Endodermal cell (in vitro differentiated cells): ENCODE measurements at regions not wholly inside any gene's neighbourhood (a gene's known extent, or its start where the extent isn't known, plus 50 kb on each side); places are given as distances from the start of the nearest gene placed in this dataset.

Source experiments
- DNase-seq: peaks from one replicate; pipeline ENCODE4 v3.0.0-alpha.2; 2017
- H3K27ac ChIP-seq: 2 replicates; pipeline ENCODE4 v1.5.1; 2013; ENCODE audit warnings: mild to moderate bottlenecking, low read depth, low read length, moderate library complexity
- H3K27me3 ChIP-seq: 2 replicates; pipeline ENCODE4 v1.6.1; 2013; ENCODE audit warnings: mild to moderate bottlenecking, low read length, moderate library complexity; ENCODE audit not compliant: insufficient read depth, control insufficient read depth, poor library complexity, severe bottlenecking
- H3K36me3 ChIP-seq: 2 replicates; pipeline ENCODE4 v1.7.0; 2013; ENCODE audit warnings: mild to moderate bottlenecking, low read length, moderate library complexity; ENCODE audit not compliant: control insufficient read depth, insufficient read depth
- H3K4me1 ChIP-seq: one replicate; pipeline ENCODE4 v1.7.0; 2013; ENCODE audit warnings: low read length; ENCODE audit not compliant: control insufficient read depth, insufficient read depth
- H3K4me3 ChIP-seq: 2 replicates; pipeline ENCODE4 v1.5.1; 2013; ENCODE audit warnings: mild to moderate bottlenecking, low read length, moderate library complexity
- H3K9ac ChIP-seq: 2 replicates; pipeline ENCODE4 v1.6.1; 2013; ENCODE audit warnings: mild to moderate bottlenecking, low read length, moderate library complexity; ENCODE audit not compliant: poor library complexity, severe bottlenecking; ENCODE audit errors: extremely low read depth
- H3K9me3 ChIP-seq: 2 replicates; pipeline ENCODE4 v1.6.1; 2013; ENCODE audit warnings: mild to moderate bottlenecking, low read length, moderate library complexity; ENCODE audit not compliant: control insufficient read depth
- H3K27ac Mint-ChIP-seq: 2 replicates; pipeline ENCODE4 v1.8.0; 2020; ENCODE audit warnings: mixed read lengths
- H3K27me3 Mint-ChIP-seq: 2 replicates; pipeline ENCODE4 v1.8.0; 2021; ENCODE audit warnings: mild to moderate bottlenecking, mixed read lengths; ENCODE audit not compliant: insufficient read depth
- H3K36me3 Mint-ChIP-seq: 2 replicates; pipeline ENCODE4 v1.8.0; 2020; ENCODE audit warnings: low read depth, mixed read lengths
- H3K4me1 Mint-ChIP-seq: 2 replicates; pipeline ENCODE4 v1.8.0; 2020; ENCODE audit warnings: mixed read lengths
- H3K4me3 Mint-ChIP-seq: 2 replicates; pipeline ENCODE4 v1.8.0; 2020; ENCODE audit warnings: mild to moderate bottlenecking, moderate library complexity, mixed read lengths
- H3K9me3 Mint-ChIP-seq: 2 replicates; pipeline ENCODE4 v1.8.0; 2020; ENCODE audit warnings: mild to moderate bottlenecking, mixed read lengths
- CTCF ChIP-seq: fragments of 200-600 bp; sonication (generic); conservative IDR thresholded peaks from 2 replicates; pipeline ENCODE4 v1.5.0; 2021; ENCODE audit warnings: antibody characterized with exemption, mild to moderate bottlenecking
- WGBS, 2 experiments: methylation state at CpG; one replicate each; pipeline versions ENCODE4 v1.1.5 to v1.1.7; 2013; ENCODE audit warnings: missing lambda C conversion rate in 2 of 2, mixed read lengths in 1 of 2; ENCODE audit not compliant: insufficient coverage in 1 of 2, insufficient read length in 1 of 2; 5-methylcytosine and 5-hydroxymethylcytosine counted together

- DNase-seq, result no peak
- no peaks in the 10 kb centered on the region for H3K4me1 ChIP-seq
Observed at GRCh38 chr6:169997930-169998218, 246.5 kb downstream of the ERMARD start.

GRCh38 chr6:169997187-169997929 is 245.9 kb downstream of the ERMARD start:
- H3K9me3 ChIP-seq, result peaks cover 9% of the 10 kb centered on the region
- no peaks in the 10 kb centered on the region for H3K36me3 ChIP-seq
- H3K9me3 Mint-ChIP-seq, result peaks cover 30% of the 10 kb centered on the region
- H3K9ac ChIP-seq, result no peak overlapping the region
- no peak overlapping the region for H3K4me3 Mint-ChIP-seq
- H3K27me3 Mint-ChIP-seq, result no peaks in the 10 kb centered on the region
- no peaks in the 10 kb centered on the region for H3K27me3 ChIP-seq
- DNase-seq, result peak; percentile 37
- no peak for TF ChIP-seq CTCF
- no peaks in the 10 kb centered on the region for H3K4me1 ChIP-seq
- no peak overlapping the region for H3K27ac Mint-ChIP-seq
- no peak overlapping the region for H3K27ac ChIP-seq
- WGBS, 2 experiments, result 93 to 96% methylated on average over 8 to 11 of the region's 11 CpGs
- no peak overlapping the region for H3K4me3 ChIP-seq
- no peaks in the 10 kb centered on the region for H3K4me1 Mint-ChIP-seq
- H3K36me3 Mint-ChIP-seq, result peaks cover 8% of the 10 kb centered on the region

More at GRCh38 chr6:169997930-169998218, 246.5 kb downstream of the ERMARD start:
- H3K9ac ChIP-seq, result no peak overlapping the region
- H3K27me3 ChIP-seq, result no peaks in the 10 kb centered on the region
- Mint-ChIP-seq H3K36me3 (peaks cover 10% of the 10 kb centered on the region), H3K9me3 (peaks cover 35% of the 10 kb centered on the region), H3K4me3 (no peak overlapping the region), H3K4me1 (no peaks in the 10 kb centered on the region), H3K27me3 (no peaks in the 10 kb centered on the region), H3K27ac (no peak overlapping the region)
- no peaks in the 10 kb centered on the region for H3K36me3 ChIP-seq
- H3K4me3 ChIP-seq, result no peak overlapping the region
- 79 to 100% methylated on average over 1 to 7 of the region's 7 CpGs for WGBS, 2 experiments
- H3K27ac ChIP-seq, result no peak overlapping the region
- peaks cover 14% of the 10 kb centered on the region for H3K9me3 ChIP-seq
- no peak for TF ChIP-seq CTCF

- no peak overlapping the region for H3K27ac ChIP-seq
- no peaks in the 10 kb centered on the region for H3K4me1 Mint-ChIP-seq
- H3K36me3 ChIP-seq, result no peaks in the 10 kb centered on the region
- peaks cover 21% of the 10 kb centered on the region for H3K9me3 Mint-ChIP-seq
- H3K4me1 ChIP-seq, result no peaks in the 10 kb centered on the region
- no peak overlapping the region for H3K4me3 Mint-ChIP-seq
- H3K9me3 ChIP-seq, result peaks cover 3% of the 10 kb centered on the region
- no peak overlapping the region for H3K4me3 ChIP-seq
- no peak for TF ChIP-seq CTCF
- no peak for DNase-seq
- H3K27me3 ChIP-seq, result no peaks in the 10 kb centered on the region
- no peaks in the 10 kb centered on the region for H3K27me3 Mint-ChIP-seq
- H3K9ac ChIP-seq, result no peak overlapping the region
- 96 to 100% methylated on average over 1 to 4 of the region's 5 CpGs for WGBS, 2 experiments
- peaks cover 5% of the 10 kb centered on the region for H3K36me3 Mint-ChIP-seq
- H3K27ac Mint-ChIP-seq, result no peak overlapping the region
Observed at GRCh38 chr6:169996378-169997051, 245.1 kb downstream of the ERMARD start.
